ENCODE measurements at regions not wholly inside any gene's neighbourhood (a gene's known extent, or its start where the extent isn't known, plus 50 kb on each side); places are given as distances from the start of the nearest gene placed in this dataset.
"Not testable (repeated sequence)": the region's sequence is repeated elsewhere in the genome, so short reads cannot be mapped to it uniquely, and the experiment has no call there.

- no peak for DNase-seq (ENCODE audit: extremely low read depth, low read depth)
These were observed 838.1 kb downstream of the TBL1XR1 start for GRCh38 chr3:176359211-176359610.

- no peak for DNase-seq (ENCODE audit: extremely low read depth, low read depth)
These were observed 839.4 kb downstream of the TBL1XR1 start for GRCh38 chr3:176357891-176358290.

GRCh38 chr3:176354843-176355242, 842.4 kb downstream of the TBL1XR1 start:
- DNase-seq (ENCODE audit: extremely low read depth, low read depth), result no peak

- peak; percentile 21 for DNase-seq (ENCODE audit: extremely low read depth, low read depth)
These were observed 844.5 kb downstream of the TBL1XR1 start for GRCh38 chr3:176352716-176353334.

- DNase-seq (ENCODE audit: extremely low read depth, low read depth), result no peak
These were observed 845.9 kb downstream of the TBL1XR1 start for GRCh38 chr3:176351408-176351807.

- no peak for DNase-seq (ENCODE audit: extremely low read depth, low read depth)
These were observed 847.6 kb downstream of the TBL1XR1 start for GRCh38 chr3:176349706-176350105.

DNA sequence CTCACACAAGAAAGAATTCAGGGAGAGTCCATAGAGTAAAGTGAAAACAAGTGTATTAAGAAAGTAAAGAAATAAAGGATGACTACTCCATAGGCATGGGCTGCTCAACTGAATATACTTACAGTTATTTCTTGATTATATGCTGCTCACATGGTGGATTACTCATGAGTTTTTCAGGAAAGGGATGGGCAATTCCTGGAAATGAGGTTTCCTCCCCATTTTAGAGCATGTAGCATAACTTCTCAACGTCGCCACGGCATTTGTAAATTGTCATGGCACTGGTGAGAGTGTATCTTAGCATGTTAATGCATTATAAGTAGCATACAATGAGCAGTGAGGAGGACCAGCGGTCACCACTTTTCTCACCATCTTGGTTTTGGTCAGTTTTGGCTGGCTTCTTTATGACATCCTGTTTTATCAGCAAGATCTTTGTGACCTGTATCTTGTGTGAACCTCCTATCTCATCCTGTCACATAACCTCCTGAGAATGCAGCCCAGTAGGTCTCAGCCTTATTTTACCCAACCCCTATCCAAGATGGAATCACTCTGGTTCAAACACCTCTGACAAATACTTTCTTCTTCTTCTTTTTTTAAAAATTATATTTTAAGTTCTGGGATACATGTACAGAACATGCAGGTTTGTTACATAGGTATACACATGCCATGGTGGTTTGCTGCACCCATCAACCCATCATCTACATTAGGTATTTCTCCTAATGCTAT, 849.7 kb downstream of the TBL1XR1 start:
- no peak for DNase-seq (ENCODE audit: extremely low read depth, low read depth)

GRCh38 chr3:176341963-176342362, 855.3 kb downstream of the TBL1XR1 start:
- no peak for DNase-seq (ENCODE audit: extremely low read depth, low read depth)

DNA sequence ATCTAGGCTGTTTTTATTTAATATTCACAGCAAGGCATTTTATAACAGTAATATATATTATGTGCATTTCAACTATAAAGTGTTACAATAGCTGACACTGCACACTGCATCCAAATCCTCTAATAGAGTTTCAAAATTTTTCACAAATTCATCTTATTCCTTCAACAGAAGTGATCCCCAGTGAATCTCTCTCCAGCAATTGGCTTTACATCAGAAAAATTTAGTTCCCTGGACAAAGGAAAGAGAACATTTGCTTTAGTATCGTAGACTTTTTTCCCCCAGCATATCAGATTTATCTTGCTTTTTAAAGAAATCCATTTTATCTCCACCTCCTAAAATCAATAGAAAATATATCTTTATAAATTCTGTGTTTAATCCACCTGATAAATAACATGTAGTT, 868.6 kb downstream of the TBL1XR1 start:
- DNase-seq (ENCODE audit: extremely low read depth, low read depth), result no peak

DNA sequence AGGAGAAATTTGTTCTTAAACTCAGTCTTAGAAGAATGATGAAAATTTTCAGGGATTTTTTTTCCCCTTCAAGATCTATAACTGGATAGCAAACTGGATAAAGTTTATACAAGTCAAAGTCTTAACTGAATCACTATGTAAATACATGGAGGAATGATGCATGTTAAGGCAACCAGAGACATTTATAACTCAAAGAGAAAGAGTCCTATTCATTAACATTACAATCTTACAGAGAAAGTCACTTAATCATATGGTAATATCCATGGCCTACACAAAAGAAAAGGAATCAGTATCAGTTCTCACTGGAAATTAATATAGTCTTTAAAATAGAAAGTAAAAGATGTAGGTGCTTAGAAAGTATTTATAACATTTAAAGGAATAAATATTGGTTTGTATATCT, 869.1 kb downstream of the TBL1XR1 start:
- DNase-seq (ENCODE audit: extremely low read depth, low read depth), result no peak

GRCh38 chr3:176326894-176327490, 870.3 kb downstream of the TBL1XR1 start:
- DNase-seq (ENCODE audit: extremely low read depth, low read depth), result not testable (repeated sequence)

DNA sequence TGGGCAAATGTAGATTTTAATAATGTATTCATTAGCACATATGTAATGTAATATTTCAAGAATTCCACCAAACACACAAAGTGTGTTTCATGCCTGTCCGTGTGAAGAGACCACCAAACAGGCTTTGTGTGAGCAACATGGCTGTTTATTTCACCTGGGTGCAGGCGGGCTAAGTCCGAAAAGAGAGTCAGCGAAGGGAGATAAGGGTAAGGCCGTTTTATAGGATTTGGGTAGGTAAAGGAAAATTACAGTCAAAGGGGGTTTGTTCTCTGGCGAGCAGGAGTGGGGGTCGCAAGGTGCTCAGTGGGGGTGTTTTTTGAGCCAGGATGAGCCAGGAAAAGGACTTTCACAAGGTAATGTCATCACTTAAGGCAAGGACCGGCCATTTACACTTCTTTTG, 875.8 kb downstream of the TBL1XR1 start:
- not testable (repeated sequence) for DNase-seq (ENCODE audit: extremely low read depth, low read depth)

- no peak for DNase-seq (ENCODE audit: extremely low read depth, low read depth)
These were observed 876.2 kb downstream of the TBL1XR1 start for GRCh38 chr3:176321099-176321498.

DNA sequence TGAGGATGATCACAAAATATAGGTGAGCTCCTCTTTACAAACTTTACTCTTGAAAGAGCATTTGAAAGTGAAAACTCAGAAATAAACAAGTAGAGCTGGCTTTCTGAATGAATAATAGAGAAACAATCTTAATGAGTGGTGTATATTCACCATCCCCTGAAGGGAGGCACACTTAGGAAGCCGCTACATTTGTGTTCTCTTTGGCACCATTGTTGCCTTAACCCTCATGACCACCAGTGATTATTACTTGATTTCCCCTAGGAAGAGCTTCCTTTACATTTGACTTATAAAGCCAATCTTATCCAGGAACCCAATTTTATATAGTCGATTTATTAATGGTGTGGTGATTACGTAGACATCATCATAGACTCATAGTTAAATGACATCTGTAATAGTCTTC, 883.9 kb downstream of the TBL1XR1 start:
- DNase-seq (ENCODE audit: extremely low read depth, low read depth), result no peak

- no peak for DNase-seq (ENCODE audit: extremely low read depth, low read depth)
These were observed 886.6 kb downstream of the TBL1XR1 start for GRCh38 chr3:176310641-176311040.

GRCh38 chr3:176302271-176302670, 895.0 kb downstream of the TBL1XR1 start:
- DNase-seq (ENCODE audit: extremely low read depth, low read depth), result no peak

- no peak for DNase-seq (ENCODE audit: extremely low read depth, low read depth)
These were observed 901.1 kb downstream of the TBL1XR1 start for GRCh38 chr3:176296066-176296597.

GRCh38 chr3:176293276-176293675, 904.0 kb downstream of the TBL1XR1 start:
- no peak for DNase-seq (ENCODE audit: extremely low read depth, low read depth)

GRCh38 chr3:176286476-176287085, 910.7 kb downstream of the TBL1XR1 start:
- DNase-seq (ENCODE audit: extremely low read depth, low read depth), result no peak

- no peak for DNase-seq (ENCODE audit: extremely low read depth, low read depth)
These were observed 921.7 kb downstream of the TBL1XR1 start for GRCh38 chr3:176275538-176275937.

- DNase-seq (ENCODE audit: extremely low read depth, low read depth), result no peak
These were observed 922.2 kb downstream of the TBL1XR1 start for GRCh38 chr3:176275113-176275512.
